ENCODE measurements at regions not wholly inside any gene's neighbourhood (a gene's known extent, or its start where the extent isn't known, plus 50 kb on each side); places are given as distances from the start of the nearest gene placed in this dataset.

DNA sequence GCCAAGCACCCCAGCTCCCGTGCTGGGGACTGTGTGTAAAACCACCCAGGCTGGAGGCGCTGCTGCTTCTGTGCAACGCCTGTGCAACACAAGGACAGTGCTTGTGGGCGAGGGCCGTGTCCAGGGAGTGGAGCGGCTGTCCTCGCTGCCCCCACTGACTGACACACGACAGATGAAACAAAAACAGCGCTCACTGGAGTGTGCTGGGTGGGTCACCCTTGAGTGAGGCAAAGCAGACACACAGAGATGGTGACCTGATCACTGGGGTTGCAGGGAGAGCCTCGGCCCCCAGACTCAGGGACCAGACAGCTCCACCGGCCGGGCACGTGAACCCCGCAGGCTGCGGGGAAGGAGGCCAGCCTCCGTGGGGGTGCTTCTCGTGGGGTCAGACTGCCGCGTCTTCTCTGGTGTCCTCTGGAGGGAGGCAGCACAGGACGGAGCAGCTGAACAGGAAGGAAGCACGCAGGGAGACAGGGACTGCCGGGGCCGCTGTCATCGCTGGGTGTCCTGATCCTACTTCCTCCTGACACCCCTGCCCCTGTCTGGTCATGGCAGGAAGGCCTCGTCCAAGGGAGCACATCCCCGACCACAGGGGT is 75.9 kb upstream of the CST7 start:
- TF ChIP-seq CTCF (IDR thresholded peaks at IDR 0.05; ENCODE audit: low read depth, low read length) (no peak), EZH2phosphoT487 (IDR thresholded peaks at IDR 0.05; ENCODE audit: low read depth) (no peak)

Data from OCI-LY3 (cell line).